ENCODE measurements at regions not wholly inside any gene's neighbourhood (a gene's known extent, or its start where the extent isn't known, plus 50 kb on each side); places are given as distances from the start of the nearest gene placed in this dataset.
"Not testable (repeated sequence)": the region's sequence is repeated elsewhere in the genome, so short reads cannot be mapped to it uniquely, and the experiment has no call there.

- no peak overlapping the region for H3K4me3 ChIP-seq (ENCODE audit: low read length)
- no peak for DNase-seq (ENCODE audit: low read depth)
- TF ChIP-seq, protein P1, sequence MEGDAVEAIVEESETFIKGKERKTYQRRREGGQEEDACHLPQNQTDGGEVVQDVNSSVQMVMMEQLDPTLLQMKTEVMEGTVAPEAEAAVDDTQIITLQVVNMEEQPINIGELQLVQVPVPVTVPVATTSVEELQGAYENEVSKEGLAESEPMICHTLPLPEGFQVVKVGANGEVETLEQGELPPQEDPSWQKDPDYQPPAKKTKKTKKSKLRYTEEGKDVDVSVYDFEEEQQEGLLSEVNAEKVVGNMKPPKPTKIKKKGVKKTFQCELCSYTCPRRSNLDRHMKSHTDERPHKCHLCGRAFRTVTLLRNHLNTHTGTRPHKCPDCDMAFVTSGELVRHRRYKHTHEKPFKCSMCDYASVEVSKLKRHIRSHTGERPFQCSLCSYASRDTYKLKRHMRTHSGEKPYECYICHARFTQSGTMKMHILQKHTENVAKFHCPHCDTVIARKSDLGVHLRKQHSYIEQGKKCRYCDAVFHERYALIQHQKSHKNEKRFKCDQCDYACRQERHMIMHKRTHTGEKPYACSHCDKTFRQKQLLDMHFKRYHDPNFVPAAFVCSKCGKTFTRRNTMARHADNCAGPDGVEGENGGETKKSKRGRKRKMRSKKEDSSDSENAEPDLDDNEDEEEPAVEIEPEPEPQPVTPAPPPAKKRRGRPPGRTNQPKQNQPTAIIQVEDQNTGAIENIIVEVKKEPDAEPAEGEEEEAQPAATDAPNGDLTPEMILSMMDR (conservative IDR thresholded peaks at IDR 0.05; ENCODE audit: low read depth, low read length) = no peak
These were observed 514.8 kb downstream of the TNS3 start for GRCh38 chr7:47066976-47067614.

GRCh38 chr7:47056731-47057130 lies 525.2 kb downstream of the TNS3 start:
- DNase-seq (ENCODE audit: low read depth) = no peak
- no peak overlapping the region for H3K4me3 ChIP-seq (ENCODE audit: low read length)
- TF ChIP-seq, protein P1 (conservative IDR thresholded peaks at IDR 0.05; ENCODE audit: low read depth, low read length) = no peak

DNA sequence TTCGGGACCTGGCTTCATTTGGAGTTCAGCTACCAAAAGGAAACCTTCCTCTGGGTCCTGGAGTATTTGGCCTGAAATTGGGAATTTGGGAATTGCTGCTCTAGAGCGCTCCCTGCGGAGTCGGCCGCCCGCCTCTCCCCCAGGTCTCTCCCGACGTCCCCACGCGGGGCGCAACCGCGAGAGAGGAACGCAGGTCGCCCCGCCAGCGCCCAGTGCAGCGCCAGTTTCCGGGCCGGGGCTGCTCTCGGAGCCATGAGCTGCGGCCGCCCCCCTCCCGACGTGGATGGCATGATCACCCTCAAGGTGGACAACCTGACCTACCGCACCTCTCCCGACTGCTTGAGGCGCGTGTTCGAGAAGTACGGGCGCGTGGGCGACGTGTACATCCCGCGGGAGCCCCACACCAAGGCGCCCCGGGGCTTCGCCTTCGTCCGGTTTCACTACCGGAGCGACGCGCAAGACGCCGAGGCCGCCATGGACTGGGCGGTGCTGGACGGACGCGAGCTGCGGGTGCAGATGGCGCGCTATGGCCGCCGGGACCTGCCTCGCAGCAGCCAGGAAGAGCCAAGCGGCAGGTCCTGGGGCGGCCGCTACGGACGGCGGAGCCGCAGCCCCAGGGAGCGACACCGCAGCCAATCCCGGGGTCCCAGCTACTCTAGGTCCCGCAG lies 529.2 kb downstream of the TNS3 start:
- peak overlapping the region; percentile 33 for H3K4me3 ChIP-seq (ENCODE audit: low read length)
- DNase-seq (ENCODE audit: low read depth) = not testable (repeated sequence)
- TF ChIP-seq, protein P1 (conservative IDR thresholded peaks at IDR 0.05; ENCODE audit: low read depth, low read length) = peak; percentile 6

DNA sequence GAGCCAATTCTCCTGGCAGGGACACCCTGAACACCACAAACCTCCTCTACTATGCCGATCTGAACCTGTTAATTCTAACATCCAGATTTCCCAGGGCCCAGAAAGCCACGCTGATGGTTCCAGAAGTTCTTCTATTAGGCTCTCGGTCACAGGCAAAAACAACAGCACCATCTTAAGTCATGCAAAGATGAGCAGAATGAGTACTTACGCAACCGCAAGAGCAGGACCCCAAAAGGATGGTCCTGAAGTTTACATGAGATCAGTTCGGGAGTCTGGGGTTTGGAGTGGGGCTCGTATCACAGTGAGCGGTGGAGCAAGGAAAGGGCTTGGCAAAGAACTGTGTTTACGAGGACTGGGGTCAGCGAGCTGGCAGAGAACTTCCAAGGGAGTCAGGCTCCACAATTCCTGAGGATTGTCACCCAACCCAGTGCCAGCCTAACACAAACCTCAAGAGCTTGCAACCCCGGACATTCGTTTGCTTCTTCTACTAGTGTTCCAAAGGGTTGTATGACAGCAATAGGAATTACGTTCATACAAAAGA lies 532.6 kb downstream of the TNS3 start:
- no peak overlapping the region for H3K4me3 ChIP-seq (ENCODE audit: low read length)
- TF ChIP-seq, protein P1 (conservative IDR thresholded peaks at IDR 0.05; ENCODE audit: low read depth, low read length) = no peak
- DNase-seq (ENCODE audit: low read depth) = no peak

DNA sequence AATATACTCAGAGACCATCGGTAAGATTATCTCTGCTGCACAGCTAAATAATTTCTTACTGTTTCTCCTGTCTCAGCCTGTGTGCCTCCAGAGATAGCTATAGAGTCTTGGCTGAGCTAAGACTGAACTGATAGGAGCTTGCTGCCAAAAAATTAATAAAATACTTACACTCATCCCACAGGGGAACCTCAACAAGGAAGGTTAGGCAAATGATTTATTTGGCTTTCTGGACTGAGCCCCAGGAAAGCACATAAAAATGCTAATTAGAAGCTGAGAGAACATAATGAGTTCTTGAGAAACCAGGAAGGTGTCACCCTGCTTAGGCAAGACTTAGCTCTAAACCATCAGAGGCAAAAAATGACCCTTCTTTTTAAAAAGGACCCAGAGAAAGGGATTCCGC lies 534.5 kb downstream of the TNS3 start:
- TF ChIP-seq, protein P1 (conservative IDR thresholded peaks at IDR 0.05; ENCODE audit: low read depth, low read length) = no peak
- no peak for DNase-seq (ENCODE audit: low read depth)
- H3K4me3 ChIP-seq (ENCODE audit: low read length) = no peak overlapping the region

DNA sequence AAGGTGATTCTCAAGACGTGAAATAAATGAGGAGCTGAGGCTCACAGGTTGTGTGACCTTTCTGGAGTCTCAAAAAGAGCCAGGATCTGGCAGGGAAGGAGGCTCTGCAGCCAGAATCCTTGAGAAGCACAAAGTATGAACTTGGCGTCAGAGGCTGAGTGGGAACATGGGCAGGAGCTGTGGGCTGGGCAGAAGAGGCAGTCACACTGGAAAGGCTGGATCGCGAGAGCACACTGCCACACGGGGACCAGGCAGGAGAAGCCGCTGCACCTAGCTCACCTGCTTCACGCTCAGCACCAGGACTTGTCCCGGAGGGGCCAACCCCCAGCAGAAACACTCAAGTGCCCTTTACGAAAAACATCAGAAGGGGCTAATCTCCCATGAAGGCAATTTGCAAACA lies 535.0 kb downstream of the TNS3 start:
- TF ChIP-seq, protein P1 (conservative IDR thresholded peaks at IDR 0.05; ENCODE audit: low read depth, low read length) = no peak
- no peak for DNase-seq (ENCODE audit: low read depth)
- no peak overlapping the region for H3K4me3 ChIP-seq (ENCODE audit: low read length)

Measured in retinal pigment epithelial cell (primary cell).